Fibroblast of lung (primary cell): ENCODE measurements at regions not wholly inside any gene's neighbourhood (a gene's known extent, or its start where the extent isn't known, plus 50 kb on each side); places are given as distances from the start of the nearest gene placed in this dataset.

Source experiments
- DNase-seq, 2 donors: peaks; one replicate each; pipeline versions ENCODE4 v3.0.0 to v3.0.0-alpha.2; 2010; ENCODE audit warnings: low read depth in 2 of 2
- H2AFZ ChIP-seq: 2 replicates; pipeline ENCODE4 v1.5.1; 2012; ENCODE audit warnings: low read length, control low read depth, inconsistent platforms
- H3K27ac ChIP-seq: 2 replicates; pipeline ENCODE4 v1.5.1; 2011; ENCODE audit warnings: low read length, control low read depth; ENCODE audit not compliant: insufficient read depth
- H3K27me3 ChIP-seq: 2 replicates; pipeline ENCODE4 v1.5.1; 2011; ENCODE audit warnings: mild to moderate bottlenecking, low read length; ENCODE audit not compliant: control insufficient read depth, insufficient read depth
- H3K36me3 ChIP-seq: 2 replicates; pipeline ENCODE4 v1.5.1; 2011; ENCODE audit warnings: low read length; ENCODE audit not compliant: control insufficient read depth, insufficient read depth
- H3K4me1 ChIP-seq: 2 replicates; pipeline ENCODE4 v1.5.1; 2011; ENCODE audit warnings: low read length; ENCODE audit not compliant: control insufficient read depth, insufficient read depth; ENCODE audit errors: extremely low read depth
- H3K4me2 ChIP-seq: 2 replicates; pipeline ENCODE4 v1.5.1; 2011; ENCODE audit warnings: low read length, control low read depth; ENCODE audit not compliant: insufficient read depth; ENCODE audit errors: extremely low read depth
- H3K4me3 ChIP-seq, 4 experiments: fragments of 200-600 bp in 1 of 4; sonication (generic) in 1 of 4; replicated peaks in 1 of 4; 2 replicates each; pipeline ENCODE4 v1.5.1; 2011 to 2016; ENCODE audit warnings: low read length in 4 of 4, low read depth in 3 of 4, mild to moderate bottlenecking in 3 of 4, control low read depth in 2 of 4, inconsistent platforms in 1 of 4, mixed read lengths in 1 of 4; ENCODE audit not compliant: insufficient read depth in 1 of 4; ENCODE audit errors: control extremely low read depth in 1 of 4
- H3K79me2 ChIP-seq: 2 replicates; pipeline ENCODE4 v1.5.1; 2012; ENCODE audit warnings: mild to moderate bottlenecking, low read length, inconsistent platforms; ENCODE audit not compliant: control insufficient read depth, insufficient read depth
- H3K9ac ChIP-seq: 2 replicates; pipeline ENCODE4 v1.5.1; 2011; ENCODE audit warnings: mild to moderate bottlenecking, low read length, control low read depth; ENCODE audit not compliant: insufficient read depth
- H3K9me3 ChIP-seq: 2 replicates; pipeline ENCODE4 v1.5.1; 2012; ENCODE audit warnings: low read depth, low read length; ENCODE audit not compliant: control insufficient read depth, insufficient read depth
- H4K20me1 ChIP-seq: 2 replicates; pipeline ENCODE4 v1.5.1; 2011; ENCODE audit warnings: low read length; ENCODE audit not compliant: control insufficient read depth, insufficient read depth; ENCODE audit errors: extremely low read depth
- EZH2 ChIP-seq: IDR thresholded peaks from 2 replicates; pipeline ENCODE4 v1.5.1; 2012; ENCODE audit warnings: low read length, control low read depth, mild to moderate bottlenecking; ENCODE audit errors: missing control alignments
- TF ChIP-seq, protein P1 (sequence below), 2 donors: IDR thresholded peaks in 1 of 2; conservative IDR thresholded peaks in 1 of 2; 1 replicate in 1 of 2; 2 replicates in 1 of 2; pipeline ENCODE4 v1.5.1; 2011 to 2012; ENCODE audit warnings: low read length in 2 of 2, control low read depth in 1 of 2, inconsistent platforms in 1 of 2, low read depth in 1 of 2, mild to moderate bottlenecking in 1 of 2

DNA sequence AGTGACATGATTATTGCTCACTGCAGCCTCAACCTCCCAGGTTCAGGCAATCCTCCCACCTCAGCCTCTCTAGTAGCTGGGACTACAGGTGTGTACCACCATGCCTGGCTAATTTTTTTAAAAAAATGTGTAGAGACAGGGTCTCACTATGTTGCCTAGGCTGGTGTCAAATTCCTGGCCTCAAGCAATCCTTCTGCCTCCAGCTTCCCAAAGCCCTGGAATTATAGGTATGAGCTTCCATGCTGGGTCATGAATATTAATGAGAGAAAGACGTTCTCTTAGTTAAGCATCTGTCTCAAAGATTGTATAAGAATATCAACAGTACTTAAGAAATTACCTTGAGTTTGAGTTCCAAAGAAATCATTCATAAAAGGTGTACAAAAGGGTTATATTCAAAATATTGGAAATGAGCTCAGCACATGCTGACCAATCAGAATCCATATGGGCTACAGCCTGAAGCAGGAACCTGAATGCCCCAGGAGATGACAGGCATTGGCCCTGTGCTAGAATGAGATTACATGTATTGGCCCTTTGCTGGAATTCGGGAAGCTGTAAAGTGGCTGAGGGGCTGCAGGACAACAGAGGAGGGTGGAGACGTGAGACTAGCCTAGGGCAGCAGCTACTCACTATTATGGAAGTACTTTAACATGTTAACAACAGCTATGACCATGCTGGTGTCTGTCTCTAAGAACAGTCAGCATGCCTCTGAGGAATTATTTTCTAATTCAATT lies 157.0 kb upstream of the CPNE8 start:
- Histone ChIP-seq H3K4me1 (no peaks in the 10 kb centered on the region), H3K4me3 (no peak overlapping the region), H4K20me1 (no peaks in the 10 kb centered on the region), H3K36me3 (no peaks in the 10 kb centered on the region), H3K27ac (no peak overlapping the region), H3K27me3 (no peaks in the 10 kb centered on the region), H3K4me2 (no peak overlapping the region), H2AFZ (no peak overlapping the region), H3K9ac (no peak overlapping the region), H3K79me2 (no peaks in the 10 kb centered on the region), H3K9me3 (no peaks in the 10 kb centered on the region)
- DNase-seq: no peak
- no peak for TF ChIP-seq EZH2
- TF ChIP-seq, protein P1, sequence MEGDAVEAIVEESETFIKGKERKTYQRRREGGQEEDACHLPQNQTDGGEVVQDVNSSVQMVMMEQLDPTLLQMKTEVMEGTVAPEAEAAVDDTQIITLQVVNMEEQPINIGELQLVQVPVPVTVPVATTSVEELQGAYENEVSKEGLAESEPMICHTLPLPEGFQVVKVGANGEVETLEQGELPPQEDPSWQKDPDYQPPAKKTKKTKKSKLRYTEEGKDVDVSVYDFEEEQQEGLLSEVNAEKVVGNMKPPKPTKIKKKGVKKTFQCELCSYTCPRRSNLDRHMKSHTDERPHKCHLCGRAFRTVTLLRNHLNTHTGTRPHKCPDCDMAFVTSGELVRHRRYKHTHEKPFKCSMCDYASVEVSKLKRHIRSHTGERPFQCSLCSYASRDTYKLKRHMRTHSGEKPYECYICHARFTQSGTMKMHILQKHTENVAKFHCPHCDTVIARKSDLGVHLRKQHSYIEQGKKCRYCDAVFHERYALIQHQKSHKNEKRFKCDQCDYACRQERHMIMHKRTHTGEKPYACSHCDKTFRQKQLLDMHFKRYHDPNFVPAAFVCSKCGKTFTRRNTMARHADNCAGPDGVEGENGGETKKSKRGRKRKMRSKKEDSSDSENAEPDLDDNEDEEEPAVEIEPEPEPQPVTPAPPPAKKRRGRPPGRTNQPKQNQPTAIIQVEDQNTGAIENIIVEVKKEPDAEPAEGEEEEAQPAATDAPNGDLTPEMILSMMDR (conservative IDR thresholded peaks at IDR 0.05 in 1 of 2, IDR thresholded peaks at IDR 0.05 in 1 of 2; ENCODE audit: low read depth in 1 of 2, low read length in 2 of 2): no peak

DNA sequence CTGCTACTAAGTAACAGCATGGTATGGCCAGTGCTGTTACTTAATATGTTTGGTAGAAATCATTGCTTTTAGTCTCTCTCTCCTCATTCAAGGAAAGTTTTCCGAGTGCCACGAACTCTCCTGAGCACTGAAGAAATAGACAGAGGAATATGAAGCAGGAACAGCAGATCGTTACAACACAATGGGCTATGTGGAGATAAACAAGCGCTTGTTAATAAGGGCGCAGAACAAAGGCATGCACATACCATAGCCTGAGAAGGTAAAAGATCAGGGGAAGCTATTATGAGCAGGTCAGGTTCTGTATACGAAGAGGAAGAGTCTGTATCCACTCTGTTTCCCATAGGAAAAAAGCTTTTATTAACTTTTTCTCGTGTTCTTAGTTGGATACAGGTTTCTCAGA lies 156.2 kb upstream of the CPNE8 start:
- no peaks in the 10 kb centered on the region for H3K4me1 ChIP-seq
- no peak overlapping the region for H3K27ac ChIP-seq
- H2AFZ ChIP-seq: no peak overlapping the region
- H3K9ac ChIP-seq: no peak overlapping the region
- no peak for DNase-seq
- H3K4me2 ChIP-seq: no peak overlapping the region
- no peak overlapping the region for H3K4me3 ChIP-seq
- no peaks in the 10 kb centered on the region for H3K79me2 ChIP-seq
- TF ChIP-seq, protein P1 (conservative IDR thresholded peaks at IDR 0.05 in 1 of 2, IDR thresholded peaks at IDR 0.05 in 1 of 2; ENCODE audit: low read depth in 1 of 2, low read length in 2 of 2): no peak
- TF ChIP-seq EZH2: no peak
- H3K36me3 ChIP-seq: no peaks in the 10 kb centered on the region
- H4K20me1 ChIP-seq: no peaks in the 10 kb centered on the region
- no peaks in the 10 kb centered on the region for H3K27me3 ChIP-seq
- no peaks in the 10 kb centered on the region for H3K9me3 ChIP-seq

DNA sequence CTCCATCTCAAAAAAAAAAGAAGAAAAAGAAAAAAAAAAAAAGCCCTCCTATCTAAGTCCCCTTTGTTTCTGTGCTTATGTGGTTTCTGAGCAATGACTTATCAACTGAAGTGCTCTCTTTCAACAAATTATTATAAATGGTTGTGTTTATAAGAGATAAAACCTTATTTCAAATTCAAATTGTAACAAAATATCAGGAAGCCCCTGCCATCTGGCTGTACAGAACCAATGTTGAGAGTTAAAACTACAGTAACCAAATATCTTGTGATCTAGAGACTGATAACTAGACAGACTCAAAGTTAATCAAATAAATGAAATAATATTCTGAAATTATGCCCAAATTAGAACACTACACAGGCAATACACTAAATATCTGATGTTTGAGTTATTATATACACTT lies 143.0 kb upstream of the CPNE8 start:
- no peak overlapping the region for H2AFZ ChIP-seq
- H3K27me3 ChIP-seq: no peaks in the 10 kb centered on the region
- H3K79me2 ChIP-seq: no peaks in the 10 kb centered on the region
- no peak overlapping the region for H3K27ac ChIP-seq
- no peak overlapping the region for H3K4me3 ChIP-seq
- H3K9me3 ChIP-seq: no peaks in the 10 kb centered on the region
- H4K20me1 ChIP-seq: no peaks in the 10 kb centered on the region
- TF ChIP-seq EZH2: no peak
- TF ChIP-seq, protein P1 (conservative IDR thresholded peaks at IDR 0.05 in 1 of 2, IDR thresholded peaks at IDR 0.05 in 1 of 2; ENCODE audit: low read depth in 1 of 2, low read length in 2 of 2): no peak
- no peaks in the 10 kb centered on the region for H3K36me3 ChIP-seq
- no peak overlapping the region for H3K9ac ChIP-seq
- no peaks in the 10 kb centered on the region for H3K4me1 ChIP-seq
- no peak for DNase-seq
- H3K4me2 ChIP-seq: no peak overlapping the region
